Ishikawa (cell line): ENCODE measurements at regions not wholly inside any gene's neighbourhood (a gene's known extent, or its start where the extent isn't known, plus 50 kb on each side); places are given as distances from the start of the nearest gene placed in this dataset.

Source experiments
- CEBPB ChIP-seq: IDR thresholded peaks from 2 replicates; pipeline ENCODE4 v1.6.1; 2012
- EGR1 ChIP-seq: IDR thresholded peaks from 2 replicates; pipeline ENCODE4 v1.6.1; 2012
- EP300 ChIP-seq: IDR thresholded peaks from 2 replicates; pipeline ENCODE4 v1.6.1; 2012; ENCODE audit warnings: borderline replicate concordance
- MAX ChIP-seq: IDR thresholded peaks from 2 replicates; pipeline ENCODE4 v1.6.1; 2012
- TAF1 ChIP-seq: IDR thresholded peaks from 2 replicates; pipeline ENCODE4 v1.6.1; 2012; ENCODE audit warnings: low read depth, mild to moderate bottlenecking

- no peak for TF ChIP-seq EGR1
- no peak for TF ChIP-seq EP300
- no peak for TF ChIP-seq TAF1
- TF ChIP-seq MAX, result no peak
- no peak for TF ChIP-seq CEBPB
These were observed 50.4 kb upstream of the CYRIA start for GRCh38 chr2:16716024-16716423.
